ENCODE measurements at regions not wholly inside any gene's neighbourhood (a gene's known extent, or its start where the extent isn't known, plus 50 kb on each side); places are given as distances from the start of the nearest gene placed in this dataset.

DNA sequence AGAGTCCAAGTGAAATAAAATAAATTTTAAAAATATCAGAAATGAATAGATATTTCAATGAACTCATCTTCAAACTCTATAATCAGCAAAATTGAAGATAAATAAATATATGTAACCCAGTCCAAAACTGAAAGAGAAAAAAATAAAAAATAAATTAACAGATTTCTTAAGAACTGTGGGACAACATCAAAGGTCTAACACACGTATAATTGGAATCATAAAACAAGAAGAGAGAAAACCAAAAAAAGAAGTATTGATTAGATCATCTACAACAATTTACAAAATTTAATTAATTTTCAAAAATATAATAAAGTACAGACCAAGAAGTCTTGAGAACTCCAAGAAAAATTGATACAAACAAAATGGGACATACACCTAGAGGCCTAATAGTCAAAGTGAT lies 625.8 kb upstream of the SORCS1 start:
- H3K27ac ChIP-seq (ENCODE audit: low read depth in 1 of 2, low read length in 2 of 2) = no peak overlapping the region
- ATAC-seq (ENCODE audit: low FRiP score) = no peak
- no peaks in the 10 kb centered on the region for H3K4me1 ChIP-seq (ENCODE audit: control insufficient read depth in 1 of 2, insufficient read depth in 2 of 2, low read length in 2 of 2)
- H3K36me3 ChIP-seq (ENCODE audit: control insufficient read depth in 1 of 2, insufficient read depth in 2 of 2, low read length in 1 of 2) = no peaks in the 10 kb centered on the region
- peaks cover 5% of the 10 kb centered on the region for H3K9me3 ChIP-seq (ENCODE audit: control insufficient read depth, low read length)
- WGBS, 2 donors = 85 to 90% methylated on average over 1 of the region's 1 CpG
- intact Hi-C loops (cut with DNase I) = no loop called here
- no peak for DNase-seq
- no peak overlapping the region for H3K4me3 ChIP-seq (ENCODE audit: low read length in 2 of 2)
- no peaks in the 10 kb centered on the region for H3K27me3 ChIP-seq (ENCODE audit: control insufficient read depth in 1 of 2, insufficient read depth in 2 of 2, low read length in 1 of 2)

DNA sequence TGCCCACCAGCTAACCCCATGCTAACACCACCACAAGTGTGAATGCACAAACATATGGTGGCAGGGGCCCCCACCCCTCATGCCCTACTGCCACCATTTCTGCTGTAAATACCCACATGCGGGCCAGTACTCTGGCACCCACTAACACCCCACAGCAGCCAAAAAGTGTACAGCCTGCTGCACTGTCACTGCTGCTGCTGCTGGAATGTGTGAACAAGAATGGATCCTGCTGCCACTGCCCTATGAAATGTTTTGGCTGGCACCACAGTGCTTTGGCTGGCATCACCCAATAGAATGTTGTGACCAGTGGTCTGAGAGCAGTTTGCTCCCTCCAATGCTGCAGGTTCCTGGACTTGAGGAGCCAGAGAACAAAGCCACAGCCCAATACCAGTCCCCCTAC lies 606.6 kb upstream of the SORCS1 start:
- H3K4me1 ChIP-seq (ENCODE audit: control insufficient read depth in 1 of 2, insufficient read depth in 2 of 2, low read length in 2 of 2) = no peaks in the 10 kb centered on the region
- WGBS, 2 donors = 60 to 68% methylated on average over 1 of the region's 1 CpG
- H3K4me3 ChIP-seq (ENCODE audit: low read length in 2 of 2) = no peak overlapping the region
- no peak overlapping the region for H3K27ac ChIP-seq (ENCODE audit: low read depth in 1 of 2, low read length in 2 of 2)
- H3K27me3 ChIP-seq (ENCODE audit: control insufficient read depth in 1 of 2, insufficient read depth in 2 of 2, low read length in 1 of 2) = no peaks in the 10 kb centered on the region
- ATAC-seq (ENCODE audit: low FRiP score) (no peak), DNase-seq (no peak)
- H3K36me3 ChIP-seq (ENCODE audit: control insufficient read depth in 1 of 2, insufficient read depth in 2 of 2, low read length in 1 of 2) = no peaks in the 10 kb centered on the region
- no peaks in the 10 kb centered on the region for H3K9me3 ChIP-seq (ENCODE audit: control insufficient read depth, low read length)
- intact Hi-C loops (cut with DNase I) = no loop called here

DNA sequence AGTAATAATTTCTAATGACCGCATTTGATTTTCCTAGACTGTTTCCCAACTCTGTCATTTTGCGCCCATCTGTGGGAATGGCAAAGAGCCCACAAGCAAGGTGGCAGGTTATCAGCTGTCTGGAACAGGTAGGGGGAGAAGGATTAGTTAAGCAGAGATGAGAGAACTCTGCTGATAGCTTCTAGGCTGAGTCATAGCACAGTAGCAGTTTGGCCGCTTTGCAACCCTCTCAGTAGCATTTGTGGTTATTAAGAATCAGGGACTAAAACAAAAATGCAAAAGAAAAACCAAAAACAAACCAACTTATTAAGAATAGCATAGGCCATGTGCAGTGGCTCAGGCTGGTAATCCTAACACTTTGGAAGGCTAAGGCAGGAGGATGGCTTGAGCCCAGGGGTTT lies 602.7 kb upstream of the SORCS1 start:
- no peak for ATAC-seq (ENCODE audit: low FRiP score)
- WGBS, 2 donors = 68 to 71% methylated on average over 3 of the region's 3 CpGs

DNA sequence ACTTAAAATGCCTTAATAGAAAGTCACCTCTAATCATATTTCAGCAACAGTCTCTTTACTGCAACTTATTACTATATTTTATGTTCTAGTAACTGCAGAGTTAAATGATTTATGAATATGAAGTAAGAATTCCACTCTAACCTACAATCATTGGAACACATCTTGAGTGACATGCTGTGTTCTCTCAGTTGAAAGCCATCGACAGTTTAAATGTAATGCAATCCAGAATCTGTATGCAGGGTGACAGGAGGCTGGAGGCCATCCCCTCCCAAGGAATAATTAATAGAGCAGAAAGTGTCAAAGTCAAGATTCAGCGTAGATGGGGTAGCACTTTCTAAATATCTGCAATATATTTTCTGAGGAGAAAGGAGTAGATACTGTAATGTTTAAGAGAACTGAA lies 590.3 kb upstream of the SORCS1 start:
- intact Hi-C loops (cut with DNase I) = no loop called here
- no peak overlapping the region for H3K27ac ChIP-seq (ENCODE audit: low read depth in 1 of 2, low read length in 2 of 2)

More for the DNA sequence above, 602.7 kb upstream of the SORCS1 start:
- Histone ChIP-seq H3K9me3 (ENCODE audit: control insufficient read depth, low read length) (peaks cover 1% of the 10 kb centered on the region), H3K4me3 (ENCODE audit: low read length in 2 of 2) (no peak overlapping the region), H3K27ac (ENCODE audit: low read depth in 1 of 2, low read length in 2 of 2) (no peak overlapping the region), H3K4me1 (ENCODE audit: control insufficient read depth in 1 of 2, insufficient read depth in 2 of 2, low read length in 2 of 2) (no peaks in the 10 kb centered on the region), H3K27me3 (ENCODE audit: control insufficient read depth in 1 of 2, insufficient read depth in 2 of 2, low read length in 1 of 2) (no peaks in the 10 kb centered on the region), H3K36me3 (ENCODE audit: control insufficient read depth in 1 of 2, insufficient read depth in 2 of 2, low read length in 1 of 2) (no peaks in the 10 kb centered on the region)
- intact Hi-C loops (cut with DNase I) = no loop called here
- DNase-seq = no peak

DNA sequence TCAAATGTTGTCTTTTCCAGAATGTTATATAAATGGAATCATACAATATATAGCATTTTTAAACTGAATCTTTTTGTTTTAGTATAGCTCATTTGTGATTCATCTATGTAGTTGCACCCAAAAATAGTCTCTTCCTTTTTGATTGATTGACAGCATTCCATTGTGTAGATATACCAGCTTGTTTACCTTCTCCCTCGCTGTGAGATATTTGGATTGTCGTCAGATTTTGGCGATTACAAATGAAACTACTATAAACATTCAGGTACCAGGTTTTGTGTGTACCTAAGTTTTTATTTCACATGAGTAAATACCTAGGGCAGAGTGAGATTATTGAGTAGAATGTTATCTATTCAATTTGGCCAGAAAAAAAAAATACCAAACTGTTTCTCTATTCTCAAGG lies 584.7 kb upstream of the SORCS1 start:
- intact Hi-C loops (cut with DNase I) = no loop called here
- no peak overlapping the region for H3K4me3 ChIP-seq (ENCODE audit: low read length in 2 of 2)
- H3K27ac ChIP-seq (ENCODE audit: low read depth in 1 of 2, low read length in 2 of 2) = no peak overlapping the region
- H3K4me1 ChIP-seq (ENCODE audit: control insufficient read depth in 1 of 2, insufficient read depth in 2 of 2, low read length in 2 of 2) = no peaks in the 10 kb centered on the region
- 66 to 80% methylated on average over 3 of the region's 3 CpGs for WGBS, 2 donors
- no peaks in the 10 kb centered on the region for H3K9me3 ChIP-seq (ENCODE audit: control insufficient read depth, low read length)
- no peaks in the 10 kb centered on the region for H3K27me3 ChIP-seq (ENCODE audit: control insufficient read depth in 1 of 2, insufficient read depth in 2 of 2, low read length in 1 of 2)
- no peaks in the 10 kb centered on the region for H3K36me3 ChIP-seq (ENCODE audit: control insufficient read depth in 1 of 2, insufficient read depth in 2 of 2, low read length in 1 of 2)
- no peak for DNase-seq
- ATAC-seq (ENCODE audit: low FRiP score) = no peak

More for the DNA sequence above, 590.3 kb upstream of the SORCS1 start:
- no peak overlapping the region for H3K4me3 ChIP-seq (ENCODE audit: low read length in 2 of 2)
- WGBS, 2 donors = 62 to 66% methylated on average over 2 of the region's 2 CpGs
- H3K9me3 ChIP-seq (ENCODE audit: control insufficient read depth, low read length) = no peaks in the 10 kb centered on the region
- no peak for DNase-seq
- no peaks in the 10 kb centered on the region for H3K27me3 ChIP-seq (ENCODE audit: control insufficient read depth in 1 of 2, insufficient read depth in 2 of 2, low read length in 1 of 2)
- no peak for ATAC-seq (ENCODE audit: low FRiP score)
- H3K4me1 ChIP-seq (ENCODE audit: control insufficient read depth in 1 of 2, insufficient read depth in 2 of 2, low read length in 2 of 2) = no peaks in the 10 kb centered on the region
- H3K36me3 ChIP-seq (ENCODE audit: control insufficient read depth in 1 of 2, insufficient read depth in 2 of 2, low read length in 1 of 2) = no peaks in the 10 kb centered on the region

DNA sequence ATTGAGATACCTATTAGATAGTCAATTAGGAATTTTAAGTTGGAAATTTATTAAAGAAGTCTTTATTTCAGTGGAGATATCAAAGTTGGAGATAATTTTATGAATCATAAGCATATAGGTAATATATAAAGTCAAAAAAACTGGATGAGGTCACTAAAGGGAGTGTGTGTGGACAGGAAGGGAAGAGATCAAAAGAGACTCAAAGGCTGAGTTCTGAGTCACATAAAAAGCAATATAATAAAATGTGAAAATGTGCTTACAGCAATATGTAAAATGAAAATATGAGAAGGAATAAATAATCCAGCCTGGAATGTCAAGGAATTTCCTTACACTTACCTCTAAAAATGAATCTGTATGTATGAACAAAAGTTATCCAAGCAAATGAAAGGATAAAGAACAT lies 583.3 kb upstream of the SORCS1 start:
- no peak overlapping the region for H3K27ac ChIP-seq (ENCODE audit: low read depth in 1 of 2, low read length in 2 of 2)
- no peak for ATAC-seq (ENCODE audit: low FRiP score)
- H3K4me3 ChIP-seq (ENCODE audit: low read length in 2 of 2) = no peak overlapping the region
- H3K27me3 ChIP-seq (ENCODE audit: control insufficient read depth in 1 of 2, insufficient read depth in 2 of 2, low read length in 1 of 2) = no peaks in the 10 kb centered on the region
- no peaks in the 10 kb centered on the region for H3K36me3 ChIP-seq (ENCODE audit: control insufficient read depth in 1 of 2, insufficient read depth in 2 of 2, low read length in 1 of 2)
- no peaks in the 10 kb centered on the region for H3K4me1 ChIP-seq (ENCODE audit: control insufficient read depth in 1 of 2, insufficient read depth in 2 of 2, low read length in 2 of 2)
- H3K9me3 ChIP-seq (ENCODE audit: control insufficient read depth, low read length) = no peaks in the 10 kb centered on the region
- intact Hi-C loops (cut with DNase I) = no loop called here
- DNase-seq = no peak

DNA sequence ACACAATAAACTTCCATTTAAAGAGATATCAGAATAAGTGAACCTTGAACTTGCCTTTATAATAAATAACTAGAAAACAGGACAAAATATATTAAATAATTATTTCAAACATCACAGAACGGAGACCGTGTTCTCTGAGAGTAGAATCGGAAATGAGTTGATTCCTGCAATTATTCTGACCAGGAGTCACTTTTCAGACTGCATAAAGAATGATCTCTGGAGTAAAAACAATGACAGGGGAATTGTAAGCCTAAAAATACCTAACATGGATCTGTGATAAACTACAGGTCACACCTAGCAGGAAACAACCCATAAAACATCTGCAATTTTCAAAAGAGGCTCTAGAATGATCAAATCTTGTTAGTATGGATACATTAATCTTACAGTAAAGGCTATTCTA lies 577.5 kb upstream of the SORCS1 start:
- Histone ChIP-seq H3K9me3 (ENCODE audit: control insufficient read depth, low read length) (no peaks in the 10 kb centered on the region), H3K4me3 (ENCODE audit: low read length in 2 of 2) (no peak overlapping the region), H3K4me1 (ENCODE audit: control insufficient read depth in 1 of 2, insufficient read depth in 2 of 2, low read length in 2 of 2) (no peaks in the 10 kb centered on the region), H3K36me3 (ENCODE audit: control insufficient read depth in 1 of 2, insufficient read depth in 2 of 2, low read length in 1 of 2) (no peaks in the 10 kb centered on the region), H3K27me3 (ENCODE audit: control insufficient read depth in 1 of 2, insufficient read depth in 2 of 2, low read length in 1 of 2) (no peaks in the 10 kb centered on the region), H3K27ac (ENCODE audit: low read depth in 1 of 2, low read length in 2 of 2) (no peak overlapping the region)
- intact Hi-C loops (cut with DNase I) = no loop called here
- DNase-seq = no peak
- WGBS, 2 donors = 39 to 47% methylated on average over 3 of the region's 3 CpGs
- ATAC-seq (ENCODE audit: low FRiP score) = no peak

DNA sequence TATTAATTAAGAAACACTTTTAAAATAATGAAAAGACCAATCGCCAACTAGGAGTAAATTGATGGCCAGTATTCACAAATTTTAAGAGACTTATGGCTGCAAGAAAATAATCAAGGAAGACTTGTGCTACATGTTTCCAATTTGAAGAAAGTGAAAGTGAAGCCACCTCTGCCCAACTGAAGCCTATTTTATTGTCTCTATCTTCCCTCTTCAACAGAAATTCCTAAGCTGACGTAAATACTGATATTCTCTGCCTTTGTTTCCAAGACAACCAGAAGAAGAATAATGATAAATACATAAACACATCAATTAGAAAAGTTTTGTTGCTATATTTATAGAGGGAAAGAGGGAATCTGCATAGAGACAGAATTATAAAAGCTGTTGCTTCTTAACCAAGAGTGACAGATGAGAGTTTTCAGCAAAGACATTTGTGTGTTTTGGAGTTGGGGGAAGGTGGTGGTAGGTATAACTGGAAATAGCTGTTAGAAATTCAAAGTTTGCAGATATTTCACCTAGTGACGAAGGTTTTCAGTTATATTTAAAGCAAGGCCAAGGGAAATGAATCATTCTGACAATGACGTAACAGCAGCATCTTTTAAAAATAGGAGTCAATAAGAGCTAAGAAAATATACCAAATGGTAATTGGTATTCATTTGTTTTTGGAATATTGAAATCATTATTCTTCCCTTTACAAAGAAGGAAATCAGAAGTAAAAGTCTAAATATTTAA lies 576.6 kb upstream of the SORCS1 start:
- intact Hi-C loops (cut with DNase I) = no loop called here
- no peak for DNase-seq
- no peaks in the 10 kb centered on the region for H3K27me3 ChIP-seq (ENCODE audit: control insufficient read depth in 1 of 2, insufficient read depth in 2 of 2, low read length in 1 of 2)
- no peaks in the 10 kb centered on the region for H3K36me3 ChIP-seq (ENCODE audit: control insufficient read depth in 1 of 2, insufficient read depth in 2 of 2, low read length in 1 of 2)
- H3K4me1 ChIP-seq (ENCODE audit: control insufficient read depth in 1 of 2, insufficient read depth in 2 of 2, low read length in 2 of 2) = no peaks in the 10 kb centered on the region
- 51 to 52% methylated on average over 4 of the region's 4 CpGs for WGBS, 2 donors
- no peak overlapping the region for H3K27ac ChIP-seq (ENCODE audit: low read depth in 1 of 2, low read length in 2 of 2)
- no peak overlapping the region for H3K4me3 ChIP-seq (ENCODE audit: low read length in 2 of 2)
- H3K9me3 ChIP-seq (ENCODE audit: control insufficient read depth, low read length) = no peaks in the 10 kb centered on the region
- ATAC-seq (ENCODE audit: low FRiP score) = no peak

DNA sequence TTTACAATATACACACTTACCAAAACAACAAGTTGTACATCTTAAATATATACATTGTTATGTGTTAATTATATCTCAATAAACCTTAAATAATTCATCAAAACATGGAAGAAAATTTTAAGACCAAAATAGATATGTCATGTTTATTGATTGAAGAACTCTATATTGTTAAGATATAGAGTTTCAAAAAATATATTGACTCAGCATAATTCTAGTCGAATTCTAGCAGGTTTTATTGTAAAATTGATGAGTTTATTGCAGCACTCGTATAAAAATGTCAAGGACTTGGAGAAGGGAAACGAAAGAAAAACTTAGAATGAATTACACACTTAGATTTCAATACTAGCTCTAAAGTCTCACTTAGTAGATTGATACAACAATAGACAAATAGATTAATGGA lies 575.4 kb upstream of the SORCS1 start:
- H3K9me3 ChIP-seq (ENCODE audit: control insufficient read depth, low read length) = no peaks in the 10 kb centered on the region
- H3K36me3 ChIP-seq (ENCODE audit: control insufficient read depth in 1 of 2, insufficient read depth in 2 of 2, low read length in 1 of 2) = no peaks in the 10 kb centered on the region
- ATAC-seq (ENCODE audit: low FRiP score) (no peak), DNase-seq (no peak)
- 71 to 78% methylated on average over 3 of the region's 3 CpGs for WGBS, 2 donors
- H3K27ac ChIP-seq (ENCODE audit: low read depth in 1 of 2, low read length in 2 of 2) = no peak overlapping the region
- no peak overlapping the region for H3K4me3 ChIP-seq (ENCODE audit: low read length in 2 of 2)
- intact Hi-C loops (cut with DNase I) = no loop called here
- no peaks in the 10 kb centered on the region for H3K4me1 ChIP-seq (ENCODE audit: control insufficient read depth in 1 of 2, insufficient read depth in 2 of 2, low read length in 2 of 2)
- no peaks in the 10 kb centered on the region for H3K27me3 ChIP-seq (ENCODE audit: control insufficient read depth in 1 of 2, insufficient read depth in 2 of 2, low read length in 1 of 2)
